HG03460 (cell line): ENCODE measurements at regions not wholly inside any gene's neighbourhood (a gene's known extent, or its start where the extent isn't known, plus 50 kb on each side); places are given as distances from the start of the nearest gene placed in this dataset.
"Not testable (repeated sequence)": the region's sequence is repeated elsewhere in the genome, so short reads cannot be mapped to it uniquely, and the experiment has no call there.

Source experiments
- ATAC-seq: cut with Tn5 transposase; IDR thresholded peaks from one replicate; pipeline ENCODE4 v1.9.1; 2021; ENCODE audit not compliant: unreplicated experiment

- ATAC-seq, result no peak
Measured at GRCh38 chr5:124622851-124623250, 123.6 kb downstream of the ZNF608 start.

- ATAC-seq, result no peak
Measured at GRCh38 chr5:124621279-124621678, 125.2 kb downstream of the ZNF608 start.

- ATAC-seq, result no peak
Measured at GRCh38 chr5:124620743-124621142, 125.7 kb downstream of the ZNF608 start.

- no peak for ATAC-seq
Measured at GRCh38 chr5:124619121-124619520, 127.3 kb downstream of the ZNF608 start.

- ATAC-seq, result no peak
Measured at GRCh38 chr5:124617787-124618186, 128.7 kb downstream of the ZNF608 start.

- ATAC-seq, result no peak
Measured at GRCh38 chr5:124614836-124615385, 131.5 kb downstream of the ZNF608 start.

- ATAC-seq, result no peak
Measured at GRCh38 chr5:124614105-124614504, 132.3 kb downstream of the ZNF608 start.

GRCh38 chr5:124613273-124613953 lies 133.0 kb downstream of the ZNF608 start:
- no peak for ATAC-seq

- no peak for ATAC-seq
Measured at GRCh38 chr5:124612023-124612422, 134.4 kb downstream of the ZNF608 start.

- ATAC-seq, result not testable (repeated sequence)
Measured at GRCh38 chr5:124611262-124611661, 135.2 kb downstream of the ZNF608 start.

- ATAC-seq, result not testable (repeated sequence)
Measured at GRCh38 chr5:124609685-124610084, 136.8 kb downstream of the ZNF608 start.

GRCh38 chr5:124606543-124606942 lies 139.9 kb downstream of the ZNF608 start:
- ATAC-seq, result no peak

- no peak for ATAC-seq
Measured at GRCh38 chr5:124606093-124606492, 140.3 kb downstream of the ZNF608 start.

GRCh38 chr5:124605541-124605940 lies 140.9 kb downstream of the ZNF608 start:
- no peak for ATAC-seq

- no peak for ATAC-seq
Measured at GRCh38 chr5:124604419-124604818, 142.0 kb downstream of the ZNF608 start.

- no peak for ATAC-seq
Measured at GRCh38 chr5:124602925-124603650, 143.4 kb downstream of the ZNF608 start.

GRCh38 chr5:124599028-124599973 lies 147.1 kb downstream of the ZNF608 start:
- peak; percentile 53 for ATAC-seq

GRCh38 chr5:124596595-124597421 lies 149.6 kb downstream of the ZNF608 start:
- ATAC-seq, result no peak

- no peak for ATAC-seq
Measured at GRCh38 chr5:124593952-124594351, 152.5 kb downstream of the ZNF608 start.

GRCh38 chr5:124592891-124593290 lies 153.5 kb downstream of the ZNF608 start:
- no peak for ATAC-seq
